ENCODE measurements at regions not wholly inside any gene's neighbourhood (a gene's known extent, or its start where the extent isn't known, plus 50 kb on each side); places are given as distances from the start of the nearest gene placed in this dataset.

DNA sequence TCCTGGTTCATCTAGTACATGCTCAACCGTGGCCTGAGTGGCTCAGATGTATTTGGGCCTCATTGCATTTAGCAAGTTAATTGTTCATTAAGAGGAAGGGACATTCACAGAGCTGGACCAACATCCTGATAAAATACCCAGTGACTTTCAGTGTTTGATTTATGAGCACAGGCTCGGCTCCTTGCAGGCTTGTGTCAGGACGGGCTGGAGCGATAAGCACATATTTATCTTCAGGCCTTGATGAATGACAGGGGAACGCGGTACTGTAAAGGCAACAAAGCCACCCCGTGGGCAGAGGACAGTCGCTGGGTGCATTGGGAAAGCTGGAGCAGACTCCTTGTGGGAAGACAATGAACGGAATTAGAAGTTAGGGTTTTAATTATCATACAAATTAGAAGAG is 548.6 kb upstream of the HS6ST1 start:
- H3K27me3 Mint-ChIP-seq = no peaks in the 10 kb centered on the region
- no peaks in the 10 kb centered on the region for H3K36me3 Mint-ChIP-seq
- no peak for ATAC-seq
- H3K4me1 Mint-ChIP-seq = no peaks in the 10 kb centered on the region
- no peaks in the 10 kb centered on the region for H3K9me3 Mint-ChIP-seq
- no peak overlapping the region for H3K27ac Mint-ChIP-seq
- no peak overlapping the region for H3K4me3 Mint-ChIP-seq

DNA sequence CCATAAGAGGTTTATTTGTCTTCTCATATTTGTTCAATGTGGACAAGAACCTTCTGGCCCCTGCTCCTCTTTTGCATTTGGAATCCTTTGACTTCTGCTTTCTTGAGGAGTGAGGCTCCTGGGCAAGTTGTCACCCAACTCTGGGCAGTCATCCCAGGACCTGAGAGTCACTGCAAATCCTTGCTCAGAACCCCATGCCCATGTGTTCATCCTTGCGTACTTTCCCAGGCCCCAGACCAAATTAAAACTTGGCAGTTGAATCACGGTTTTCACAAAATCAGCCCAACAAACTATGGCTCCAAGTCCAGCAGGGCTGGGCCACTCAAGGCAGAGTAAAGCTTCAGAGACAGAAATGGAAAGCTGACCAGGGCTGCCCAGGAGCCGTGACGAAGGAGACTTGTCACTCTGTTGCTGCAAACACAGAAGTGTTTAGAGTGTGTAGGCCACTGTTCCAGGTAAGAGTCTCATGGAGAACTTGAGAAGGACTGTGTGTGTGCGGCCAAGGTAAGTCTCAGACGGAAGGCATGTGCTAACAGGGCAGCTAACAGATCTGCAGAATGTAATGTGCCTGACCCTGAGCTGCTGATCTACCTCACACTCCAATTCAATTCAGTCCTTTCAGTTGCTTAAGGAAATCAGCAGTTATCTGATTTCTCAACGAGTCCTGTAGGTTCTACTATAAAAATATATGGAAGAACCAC is 549.4 kb upstream of the HS6ST1 start:
- Mint-ChIP-seq H3K4me1 (no peaks in the 10 kb centered on the region), H3K9me3 (no peaks in the 10 kb centered on the region), H3K27ac (no peak overlapping the region), H3K4me3 (no peak overlapping the region), H3K27me3 (peaks cover 4% of the 10 kb centered on the region), H3K36me3 (no peaks in the 10 kb centered on the region)
- ATAC-seq = no peak

DNA sequence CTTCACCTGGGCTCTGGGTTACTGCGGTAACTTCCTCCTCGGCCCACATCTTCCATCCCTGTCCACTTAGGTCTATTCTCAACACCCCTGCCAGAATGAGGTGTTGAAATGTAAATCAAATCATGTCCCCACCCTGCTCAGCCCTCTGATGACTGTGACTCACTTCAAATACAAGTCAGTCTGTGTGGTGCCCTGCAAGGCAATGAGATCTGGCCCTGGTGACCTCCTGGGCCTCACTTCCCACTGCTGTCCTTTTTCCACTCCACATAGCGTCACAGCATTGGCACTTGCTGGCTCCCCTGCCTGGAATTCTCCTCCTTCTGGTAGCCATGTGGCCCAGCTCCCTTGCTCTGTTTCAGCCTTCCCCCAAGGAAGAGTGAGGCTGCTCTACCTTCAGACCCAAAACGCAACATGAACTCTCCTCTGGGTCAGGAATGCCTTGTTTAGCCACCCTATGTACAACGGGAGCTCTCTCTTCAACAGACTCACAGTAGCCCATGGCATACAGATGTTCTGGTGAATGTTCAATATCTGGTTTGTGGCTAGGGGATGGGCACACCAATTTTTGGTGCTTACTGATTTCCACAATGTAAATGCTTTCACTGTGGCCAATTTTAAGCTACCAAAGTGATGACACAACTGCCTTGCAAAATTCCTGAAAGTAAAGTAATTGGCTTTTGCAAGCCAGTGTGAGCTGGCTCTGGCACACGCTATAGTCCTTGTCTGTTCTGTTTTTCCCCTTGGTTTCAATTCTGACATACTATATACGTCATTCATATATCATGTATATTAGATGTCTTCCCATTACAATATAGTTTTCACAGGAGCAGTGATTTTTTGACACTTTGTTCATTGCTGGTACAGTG is 550.3 kb upstream of the HS6ST1 start:
- Mint-ChIP-seq H3K4me1 (no peaks in the 10 kb centered on the region), H3K27me3 (peaks cover 10% of the 10 kb centered on the region), H3K27ac (no peak overlapping the region), H3K4me3 (no peak overlapping the region), H3K9me3 (no peaks in the 10 kb centered on the region), H3K36me3 (no peaks in the 10 kb centered on the region)
- peak; percentile 16 for ATAC-seq

DNA sequence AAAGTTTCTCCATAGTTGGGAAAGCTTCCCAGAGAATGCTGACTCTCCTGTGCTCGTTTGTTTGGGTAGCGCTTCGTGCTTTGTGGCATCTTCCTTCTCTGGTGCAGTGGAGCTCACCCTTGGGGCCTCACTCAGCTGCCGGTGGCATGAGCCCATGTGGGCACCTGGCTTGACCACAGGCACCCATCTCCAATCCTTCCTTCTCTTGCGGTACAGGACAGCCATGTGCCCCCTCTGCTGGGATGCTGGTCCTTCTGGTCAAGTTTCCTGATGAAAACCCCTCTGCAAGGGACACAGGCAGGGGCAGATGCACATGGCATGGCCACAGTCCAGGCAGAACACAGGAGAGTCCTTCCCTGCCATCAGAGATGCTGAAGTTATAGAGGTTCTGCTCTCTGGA is 555.9 kb upstream of the HS6ST1 start:
- H3K4me1 Mint-ChIP-seq = no peaks in the 10 kb centered on the region
- ATAC-seq = no peak
- H3K36me3 Mint-ChIP-seq = no peaks in the 10 kb centered on the region
- peaks cover 10% of the 10 kb centered on the region for H3K27me3 Mint-ChIP-seq
- H3K4me3 Mint-ChIP-seq = no peak overlapping the region
- H3K27ac Mint-ChIP-seq = no peak overlapping the region
- no peaks in the 10 kb centered on the region for H3K9me3 Mint-ChIP-seq

DNA sequence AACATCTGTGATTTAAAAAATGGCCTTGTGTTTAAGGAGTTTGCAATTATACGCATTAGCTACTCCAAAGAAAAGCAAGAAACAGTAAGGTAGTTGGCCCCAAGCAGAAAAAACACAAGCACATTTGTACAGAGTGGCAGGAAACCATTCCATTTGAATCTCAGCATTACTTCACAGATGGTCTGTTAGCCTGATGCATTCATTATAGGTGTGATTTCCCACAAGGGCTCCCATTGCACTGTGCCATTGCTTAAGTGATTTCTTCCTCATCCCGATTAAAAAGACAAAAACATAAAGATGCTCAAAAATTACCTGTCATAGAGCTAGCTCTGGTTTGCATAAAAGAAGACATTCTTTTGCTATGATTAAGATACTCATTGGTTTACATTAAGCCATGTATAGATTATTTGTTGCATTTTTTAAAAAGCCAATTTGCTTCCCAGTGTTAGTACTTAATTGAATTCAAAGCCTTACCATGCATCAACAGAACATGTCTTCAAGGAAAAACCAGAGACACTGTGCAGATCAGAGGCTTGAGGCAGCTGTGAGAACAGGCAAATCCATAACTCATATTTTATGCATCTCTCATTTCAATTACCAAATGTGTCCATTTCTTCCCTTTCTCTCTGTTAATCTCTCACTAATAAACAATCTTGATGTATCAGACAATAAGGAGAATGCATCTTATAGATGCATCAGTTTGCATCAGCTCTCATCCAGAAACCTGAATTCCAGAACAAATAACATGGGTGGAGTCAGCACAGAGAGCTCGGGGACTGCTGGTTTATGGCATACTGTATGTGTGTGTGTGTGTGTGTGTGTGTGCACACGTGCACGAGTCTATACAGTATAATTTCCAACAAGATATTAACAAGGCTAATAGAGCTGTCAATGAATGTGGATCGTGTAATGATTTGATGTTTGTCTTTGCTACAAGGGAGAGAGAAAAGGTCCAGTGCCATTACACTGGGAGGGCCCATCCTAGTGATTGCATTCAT is 558.6 kb upstream of the HS6ST1 start:
- Mint-ChIP-seq H3K36me3 (no peaks in the 10 kb centered on the region), H3K4me3 (no peak overlapping the region), H3K9me3 (peaks cover 3% of the 10 kb centered on the region), H3K27ac (no peak overlapping the region), H3K4me1 (no peaks in the 10 kb centered on the region), H3K27me3 (peaks cover 10% of the 10 kb centered on the region)
- no peak for ATAC-seq

DNA sequence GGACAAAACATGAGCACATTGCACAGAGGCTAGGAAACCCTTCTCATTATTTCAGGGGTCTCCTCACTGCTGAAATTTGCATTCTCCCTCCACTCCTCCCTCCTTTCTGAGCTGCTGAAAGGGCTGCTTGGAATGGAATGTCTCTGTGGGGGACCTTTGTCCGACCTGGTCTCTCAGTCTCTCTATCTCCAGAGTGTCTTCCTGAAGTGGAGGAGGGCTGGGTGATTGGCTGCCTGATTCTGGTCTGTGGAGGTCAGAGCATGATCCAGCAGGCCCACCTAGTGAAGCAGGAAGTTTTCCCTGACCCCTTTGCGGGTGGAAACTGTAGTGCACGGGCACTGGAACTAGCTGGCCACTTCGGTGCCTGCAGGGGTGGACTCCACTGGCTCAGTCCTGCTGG is 560.5 kb upstream of the HS6ST1 start:
- Mint-ChIP-seq H3K36me3 (no peaks in the 10 kb centered on the region), H3K4me1 (no peaks in the 10 kb centered on the region), H3K27me3 (no peaks in the 10 kb centered on the region), H3K27ac (no peak overlapping the region), H3K4me3 (no peak overlapping the region), H3K9me3 (peaks cover 3% of the 10 kb centered on the region)
- ATAC-seq = no peak

DNA sequence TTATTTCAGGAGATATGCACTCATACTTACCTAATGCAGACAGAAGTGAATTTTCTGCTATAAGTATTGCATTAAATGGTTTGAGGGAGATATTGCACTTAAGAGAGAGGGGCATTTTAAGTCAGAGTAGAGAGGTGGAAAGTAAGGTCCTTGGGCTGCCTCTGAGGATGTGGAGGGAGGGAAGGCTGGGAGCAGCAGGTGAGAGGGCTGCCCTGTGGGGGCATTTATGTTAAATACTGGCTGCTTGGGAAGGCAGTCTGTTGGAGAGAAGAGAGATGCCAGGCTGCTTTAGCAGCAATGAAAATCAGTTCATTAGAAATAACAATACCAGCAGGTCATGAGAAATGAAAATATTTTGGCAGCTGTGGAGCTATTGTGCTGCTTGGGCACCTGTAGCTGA is 576.2 kb upstream of the HS6ST1 start:
- Mint-ChIP-seq H3K4me1 (no peaks in the 10 kb centered on the region), H3K27ac (no peak overlapping the region), H3K9me3 (peaks cover 3% of the 10 kb centered on the region), H3K27me3 (no peaks in the 10 kb centered on the region), H3K4me3 (no peak overlapping the region), H3K36me3 (no peaks in the 10 kb centered on the region)
- ATAC-seq = no peak

DNA sequence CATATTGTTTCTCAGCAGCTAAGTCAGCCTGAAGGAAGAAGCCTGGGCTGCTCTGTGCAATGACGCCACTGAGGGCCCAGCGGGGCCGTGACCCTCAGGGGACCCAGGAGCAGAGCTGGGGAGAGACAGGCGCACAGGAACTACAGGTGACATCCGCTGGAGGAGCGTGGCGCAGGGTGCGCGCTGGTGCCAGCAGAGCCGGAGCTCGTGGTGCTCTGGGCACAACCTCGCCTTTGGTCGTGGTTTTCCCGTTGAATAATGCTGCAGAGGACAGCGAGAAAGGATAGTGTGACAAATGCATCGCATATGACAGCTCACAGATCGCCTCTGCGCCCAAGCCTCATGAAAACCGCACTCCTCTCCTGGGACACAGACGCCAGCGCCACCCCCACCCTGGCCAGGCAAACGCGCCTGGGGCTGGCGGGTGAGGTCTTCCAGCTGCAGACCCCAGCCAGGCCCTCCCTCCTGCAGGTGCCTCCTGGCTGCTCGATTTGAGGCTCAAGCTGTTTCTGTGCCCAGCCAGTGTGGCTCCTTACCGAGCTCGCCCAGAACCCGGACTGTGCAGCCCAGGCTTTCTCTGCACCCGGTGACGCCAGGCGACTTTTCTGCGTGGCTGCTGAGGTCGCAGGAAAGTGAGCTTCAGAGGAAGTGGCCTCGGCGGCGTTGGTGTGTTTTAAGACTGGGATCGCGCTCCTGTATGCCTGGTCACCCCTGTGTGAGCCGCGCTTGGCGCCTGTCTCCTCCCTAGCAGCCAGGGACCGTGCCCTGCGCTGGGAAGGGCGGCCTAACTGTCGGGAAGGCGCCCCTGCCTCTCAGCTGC is 583.1 kb upstream of the HS6ST1 start:
- no peaks in the 10 kb centered on the region for H3K36me3 Mint-ChIP-seq
- peak; percentile 34 for ATAC-seq
- H3K27me3 Mint-ChIP-seq = peaks cover 12% of the 10 kb centered on the region
- peak overlapping the region; percentile 19 for H3K4me3 Mint-ChIP-seq
- no peaks in the 10 kb centered on the region for H3K4me1 Mint-ChIP-seq
- no peaks in the 10 kb centered on the region for H3K9me3 Mint-ChIP-seq
- H3K27ac Mint-ChIP-seq = no peak overlapping the region

DNA sequence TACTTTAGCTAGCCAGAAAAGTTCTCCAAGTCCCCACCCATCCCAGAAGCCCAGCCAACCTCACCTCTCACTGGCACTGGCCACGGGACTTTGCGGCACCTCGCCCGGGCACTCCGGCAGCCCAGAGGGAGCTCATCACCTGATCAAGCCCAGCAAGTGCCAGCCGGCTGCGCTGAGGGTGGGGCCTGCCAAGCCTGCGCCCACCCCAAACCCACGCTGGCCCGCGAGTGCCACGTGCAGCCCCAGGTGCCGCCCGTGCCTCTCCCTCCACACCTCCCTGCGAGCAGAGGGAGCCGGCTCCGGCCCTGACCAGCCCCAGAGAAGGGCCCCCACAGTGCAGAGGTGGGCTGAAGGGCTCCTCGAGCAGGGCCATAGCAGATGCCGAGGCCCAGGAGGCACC is 585.0 kb upstream of the HS6ST1 start:
- no peak overlapping the region for H3K4me3 Mint-ChIP-seq
- no peaks in the 10 kb centered on the region for H3K9me3 Mint-ChIP-seq
- H3K27ac Mint-ChIP-seq = no peak overlapping the region
- no peaks in the 10 kb centered on the region for H3K4me1 Mint-ChIP-seq
- no peak for ATAC-seq
- H3K36me3 Mint-ChIP-seq = no peaks in the 10 kb centered on the region
- H3K27me3 Mint-ChIP-seq = peaks cover 12% of the 10 kb centered on the region

DNA sequence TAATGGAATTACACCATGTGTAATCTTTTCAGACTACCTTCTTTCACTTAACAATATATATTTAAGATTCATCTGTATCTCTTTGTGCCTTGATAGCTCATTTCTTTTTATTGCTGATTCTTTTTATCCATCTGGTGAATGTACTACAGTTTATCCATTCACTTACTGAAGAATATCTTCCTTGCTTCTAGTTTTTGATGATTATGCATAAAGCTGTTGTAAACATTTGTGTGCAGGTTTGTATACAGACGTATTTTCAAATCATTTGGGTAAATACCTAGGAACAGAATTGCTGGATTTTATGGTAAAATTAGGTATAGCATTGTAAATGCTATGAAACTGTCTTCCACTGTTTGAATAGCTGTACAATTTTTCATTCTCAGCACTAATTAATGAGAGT is 592.6 kb upstream of the HS6ST1 start:
- Mint-ChIP-seq H3K27me3 (no peaks in the 10 kb centered on the region), H3K36me3 (no peaks in the 10 kb centered on the region), H3K27ac (no peak overlapping the region), H3K4me3 (no peak overlapping the region), H3K9me3 (no peaks in the 10 kb centered on the region), H3K4me1 (no peaks in the 10 kb centered on the region)
- ATAC-seq = no peak

DNA sequence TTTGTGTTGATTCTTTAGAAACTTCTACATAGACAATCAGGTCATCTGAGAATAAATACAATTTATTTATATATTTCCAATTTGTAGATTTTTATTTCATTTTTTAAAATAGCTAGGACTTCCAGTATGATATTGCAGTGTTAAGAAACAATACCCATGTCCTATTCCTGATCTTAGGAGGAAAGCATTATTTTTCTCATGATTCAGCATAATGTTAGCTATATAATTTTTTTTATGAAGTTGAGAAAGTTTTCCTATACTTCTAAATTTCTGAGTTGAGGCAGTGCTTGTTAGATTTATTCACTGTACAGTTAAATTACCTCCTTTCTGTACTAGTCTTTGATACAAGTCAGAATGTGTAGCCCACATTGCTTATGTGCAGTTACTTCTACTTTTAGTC is 595.7 kb upstream of the HS6ST1 start:
- Mint-ChIP-seq H3K27me3 (peaks cover 4% of the 10 kb centered on the region), H3K9me3 (peaks cover 11% of the 10 kb centered on the region), H3K4me3 (no peak overlapping the region), H3K36me3 (no peaks in the 10 kb centered on the region), H3K4me1 (no peaks in the 10 kb centered on the region), H3K27ac (no peak overlapping the region)
- ATAC-seq = no peak

DNA sequence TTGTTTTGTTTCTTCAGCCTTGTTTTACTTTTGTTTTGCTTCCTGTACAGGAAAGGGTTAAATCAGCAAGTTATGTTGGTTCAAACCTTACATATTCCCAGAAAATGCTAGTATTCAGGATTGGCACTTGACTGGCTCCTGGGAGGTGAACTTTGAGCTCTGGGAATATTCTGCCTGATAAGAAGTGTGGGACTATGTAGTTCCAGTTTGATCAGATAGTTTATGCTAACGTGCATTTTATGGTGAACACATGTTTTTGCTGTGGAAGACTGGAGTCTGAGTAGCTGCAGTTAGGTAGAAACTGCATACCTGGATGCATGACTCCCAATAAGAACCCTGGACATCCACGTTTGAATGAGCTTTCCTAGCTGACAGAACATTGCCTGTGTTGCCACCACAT is 603.1 kb upstream of the HS6ST1 start:
- Mint-ChIP-seq H3K9me3 (peaks cover 13% of the 10 kb centered on the region), H3K4me3 (no peak overlapping the region), H3K36me3 (no peaks in the 10 kb centered on the region), H3K27me3 (peaks cover 30% of the 10 kb centered on the region), H3K27ac (no peak overlapping the region), H3K4me1 (no peaks in the 10 kb centered on the region)
- no peak for ATAC-seq

DNA sequence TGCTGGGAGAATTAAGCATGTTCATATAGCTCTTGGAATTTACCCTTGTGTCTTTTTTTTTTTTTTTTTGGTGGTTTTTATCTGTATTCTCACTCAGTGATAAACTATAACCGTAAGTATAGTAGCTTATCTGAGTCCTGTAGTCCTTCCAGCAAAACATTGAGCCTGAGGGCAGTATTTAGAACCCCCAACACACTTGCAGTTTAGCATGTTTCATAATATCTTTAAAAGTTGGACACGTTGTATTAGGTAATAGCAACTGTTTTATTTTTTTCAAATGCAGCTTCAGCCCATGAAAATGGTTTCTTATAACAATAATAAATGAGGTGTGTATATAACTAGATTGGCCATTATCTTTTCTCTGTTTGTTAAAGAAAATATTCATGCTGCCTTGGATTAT is 603.5 kb upstream of the HS6ST1 start:
- H3K27me3 Mint-ChIP-seq = peaks cover 30% of the 10 kb centered on the region
- ATAC-seq = no peak
- H3K9me3 Mint-ChIP-seq = peaks cover 17% of the 10 kb centered on the region
- H3K36me3 Mint-ChIP-seq = no peaks in the 10 kb centered on the region
- H3K27ac Mint-ChIP-seq = no peak overlapping the region
- no peak overlapping the region for H3K4me3 Mint-ChIP-seq
- H3K4me1 Mint-ChIP-seq = no peaks in the 10 kb centered on the region

DNA sequence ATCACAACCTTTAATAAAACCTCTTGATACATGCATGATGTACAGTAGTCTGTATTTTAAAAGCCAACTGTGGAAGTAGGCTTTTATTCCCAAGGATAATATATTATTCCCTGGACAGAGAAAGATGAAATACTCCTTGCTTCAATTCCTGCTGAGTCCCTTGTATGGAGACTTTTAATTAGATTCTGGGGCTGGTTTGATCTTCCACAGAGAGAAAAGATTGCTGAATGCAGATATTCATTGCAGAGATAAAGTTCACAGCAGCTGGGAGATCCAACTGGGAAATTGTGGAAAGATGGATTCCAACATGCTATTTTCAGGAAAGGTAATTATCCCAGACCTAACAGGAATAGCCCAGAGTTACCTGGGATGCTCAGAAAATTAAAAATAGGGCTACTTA is 607.0 kb upstream of the HS6ST1 start:
- H3K36me3 Mint-ChIP-seq = no peaks in the 10 kb centered on the region
- H3K4me1 Mint-ChIP-seq = no peaks in the 10 kb centered on the region
- no peak for ATAC-seq
- H3K4me3 Mint-ChIP-seq = no peak overlapping the region
- H3K27ac Mint-ChIP-seq = no peak overlapping the region
- H3K9me3 Mint-ChIP-seq = peaks cover 9% of the 10 kb centered on the region
- H3K27me3 Mint-ChIP-seq = peaks cover 14% of the 10 kb centered on the region

All from stimulated activated memory B cell treated with anti-CD40 and anti-IgM and Interleukin-4, amounts not matched to agents 10 μg/mL and 1 μg/mL and 100 μg/mL, for 72 hours (primary cell).